PFSK-1 (cell line): ENCODE measurements at regions not wholly inside any gene's neighbourhood (a gene's known extent, or its start where the extent isn't known, plus 50 kb on each side); places are given as distances from the start of the nearest gene placed in this dataset.

Experiments
- POLR2AphosphoS5 ChIP-seq: IDR thresholded peaks from 2 replicates; pipeline ENCODE4 v1.6.1; 2012; ENCODE audit warnings: low read depth, mild to moderate bottlenecking, control low read depth, low read length, moderate library complexity
- SIN3A ChIP-seq: IDR thresholded peaks from 2 replicates; pipeline ENCODE4 v1.6.1; 2012; ENCODE audit warnings: mild to moderate bottlenecking, low read length, moderate library complexity, borderline replicate concordance; ENCODE audit not compliant: insufficient read depth
- TAF1 ChIP-seq: IDR thresholded peaks from 2 replicates; pipeline ENCODE4 v1.6.1; 2012; ENCODE audit warnings: low read length, control low read depth, borderline replicate concordance; ENCODE audit not compliant: insufficient read depth
- TF ChIP-seq, protein P1 (sequence below), 2 experiments: IDR thresholded peaks; 2 replicates each; pipeline versions ENCODE4 v1.6.1 to v1.8.0; 2011 to 2012; ENCODE audit warnings: low read depth in 2 of 2, low read length in 2 of 2, control low read depth in 1 of 2, inconsistent platforms in 1 of 2, mild to moderate bottlenecking in 1 of 2, moderate library complexity in 1 of 2; ENCODE audit not compliant: insufficient read depth in 1 of 2

DNA sequence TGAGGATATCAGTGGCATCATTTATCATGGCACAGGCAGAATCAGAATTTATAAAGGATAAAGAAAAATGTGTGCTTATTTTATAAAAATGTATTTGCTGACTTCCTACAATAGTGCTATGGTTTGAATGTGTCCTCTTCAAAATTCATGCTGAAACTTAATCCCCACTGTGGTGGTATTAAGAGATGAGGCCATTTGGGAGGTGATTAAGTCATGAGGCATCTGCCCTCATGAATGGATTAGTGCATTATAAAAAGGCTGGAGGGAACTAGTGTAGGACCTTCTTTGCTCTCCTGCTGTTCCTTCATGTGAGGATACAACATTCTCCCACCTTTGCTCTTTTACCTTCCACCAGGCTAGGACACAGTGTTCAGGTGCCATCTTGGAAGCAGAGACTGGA, 212.8 kb downstream of the RFC3 start:
- TF ChIP-seq, protein P1, sequence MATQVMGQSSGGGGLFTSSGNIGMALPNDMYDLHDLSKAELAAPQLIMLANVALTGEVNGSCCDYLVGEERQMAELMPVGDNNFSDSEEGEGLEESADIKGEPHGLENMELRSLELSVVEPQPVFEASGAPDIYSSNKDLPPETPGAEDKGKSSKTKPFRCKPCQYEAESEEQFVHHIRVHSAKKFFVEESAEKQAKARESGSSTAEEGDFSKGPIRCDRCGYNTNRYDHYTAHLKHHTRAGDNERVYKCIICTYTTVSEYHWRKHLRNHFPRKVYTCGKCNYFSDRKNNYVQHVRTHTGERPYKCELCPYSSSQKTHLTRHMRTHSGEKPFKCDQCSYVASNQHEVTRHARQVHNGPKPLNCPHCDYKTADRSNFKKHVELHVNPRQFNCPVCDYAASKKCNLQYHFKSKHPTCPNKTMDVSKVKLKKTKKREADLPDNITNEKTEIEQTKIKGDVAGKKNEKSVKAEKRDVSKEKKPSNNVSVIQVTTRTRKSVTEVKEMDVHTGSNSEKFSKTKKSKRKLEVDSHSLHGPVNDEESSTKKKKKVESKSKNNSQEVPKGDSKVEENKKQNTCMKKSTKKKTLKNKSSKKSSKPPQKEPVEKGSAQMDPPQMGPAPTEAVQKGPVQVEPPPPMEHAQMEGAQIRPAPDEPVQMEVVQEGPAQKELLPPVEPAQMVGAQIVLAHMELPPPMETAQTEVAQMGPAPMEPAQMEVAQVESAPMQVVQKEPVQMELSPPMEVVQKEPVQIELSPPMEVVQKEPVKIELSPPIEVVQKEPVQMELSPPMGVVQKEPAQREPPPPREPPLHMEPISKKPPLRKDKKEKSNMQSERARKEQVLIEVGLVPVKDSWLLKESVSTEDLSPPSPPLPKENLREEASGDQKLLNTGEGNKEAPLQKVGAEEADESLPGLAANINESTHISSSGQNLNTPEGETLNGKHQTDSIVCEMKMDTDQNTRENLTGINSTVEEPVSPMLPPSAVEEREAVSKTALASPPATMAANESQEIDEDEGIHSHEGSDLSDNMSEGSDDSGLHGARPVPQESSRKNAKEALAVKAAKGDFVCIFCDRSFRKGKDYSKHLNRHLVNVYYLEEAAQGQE (IDR thresholded peaks at IDR 0.05; ENCODE audit: insufficient read depth in 1 of 2, low read depth in 2 of 2, low read length in 2 of 2): no peak
- TF ChIP-seq POLR2AphosphoS5 (no peak), SIN3A (no peak), TAF1 (no peak)
